ENCODE measurements at regions not wholly inside any gene's neighbourhood (a gene's known extent, or its start where the extent isn't known, plus 50 kb on each side); places are given as distances from the start of the nearest gene placed in this dataset.

GRCh38 chr5:61612431-61612830 lies 280.4 kb downstream of the ZSWIM6 start:
- H3K4me3 ChIP-seq (ENCODE audit: low read length): no peak overlapping the region
- no peak overlapping the region for H3K9ac ChIP-seq (ENCODE audit: low read depth, low read length)
- 81% methylated on average over 8 of the region's 8 CpGs for WGBS
- H3K36me3 ChIP-seq (ENCODE audit: insufficient read depth, low read length): no peaks in the 10 kb centered on the region
- peaks cover 15% of the 10 kb centered on the region for H3K4me1 ChIP-seq (ENCODE audit: insufficient read depth, low read length)
- H3K27ac ChIP-seq (ENCODE audit: low read depth, low read length): no peak overlapping the region
- H3K27me3 ChIP-seq (ENCODE audit: insufficient read depth, low read length): no peaks in the 10 kb centered on the region
- no peaks in the 10 kb centered on the region for H3K9me3 ChIP-seq (ENCODE audit: insufficient read depth, low read depth, low read length)

- Histone ChIP-seq H3K9me3 (ENCODE audit: insufficient read depth, low read depth, low read length) (no peaks in the 10 kb centered on the region), H3K4me1 (ENCODE audit: insufficient read depth, low read length) (peaks cover 15% of the 10 kb centered on the region), H3K36me3 (ENCODE audit: insufficient read depth, low read length) (no peaks in the 10 kb centered on the region), H3K9ac (ENCODE audit: low read depth, low read length) (no peak overlapping the region), H3K27ac (ENCODE audit: low read depth, low read length) (no peak overlapping the region), H3K27me3 (ENCODE audit: insufficient read depth, low read length) (no peaks in the 10 kb centered on the region), H3K4me3 (ENCODE audit: low read length) (no peak overlapping the region)
- WGBS: 96% methylated on average over 6 of the region's 6 CpGs
Observed at GRCh38 chr5:61613679-61614078, 281.6 kb downstream of the ZSWIM6 start.

GRCh38 chr5:61614606-61615005 lies 282.5 kb downstream of the ZSWIM6 start:
- WGBS: 88% methylated on average over 1 of the region's 3 CpGs
- no peak overlapping the region for H3K27ac ChIP-seq (ENCODE audit: low read depth, low read length)

GRCh38 chr5:61617039-61617438 lies 285.0 kb downstream of the ZSWIM6 start:
- H3K36me3 ChIP-seq (ENCODE audit: insufficient read depth, low read length): no peaks in the 10 kb centered on the region
- no peak overlapping the region for H3K9ac ChIP-seq (ENCODE audit: low read depth, low read length)
- no peaks in the 10 kb centered on the region for H3K27me3 ChIP-seq (ENCODE audit: insufficient read depth, low read length)
- H3K9me3 ChIP-seq (ENCODE audit: insufficient read depth, low read depth, low read length): no peaks in the 10 kb centered on the region
- no peak overlapping the region for H3K27ac ChIP-seq (ENCODE audit: low read depth, low read length)
- whole genome bisulfite sequencing: 90% methylated on average over 3 of the region's 3 CpGs
- peaks cover 7% of the 10 kb centered on the region for H3K4me1 ChIP-seq (ENCODE audit: insufficient read depth, low read length)
- H3K4me3 ChIP-seq (ENCODE audit: low read length): no peak overlapping the region

More at GRCh38 chr5:61614606-61615005, 282.5 kb downstream of the ZSWIM6 start:
- no peak overlapping the region for H3K4me3 ChIP-seq (ENCODE audit: low read length)
- peaks cover 15% of the 10 kb centered on the region for H3K4me1 ChIP-seq (ENCODE audit: insufficient read depth, low read length)
- H3K9me3 ChIP-seq (ENCODE audit: insufficient read depth, low read depth, low read length): no peaks in the 10 kb centered on the region
- no peaks in the 10 kb centered on the region for H3K36me3 ChIP-seq (ENCODE audit: insufficient read depth, low read length)
- no peaks in the 10 kb centered on the region for H3K27me3 ChIP-seq (ENCODE audit: insufficient read depth, low read length)
- no peak overlapping the region for H3K9ac ChIP-seq (ENCODE audit: low read depth, low read length)

- Histone ChIP-seq H3K36me3 (ENCODE audit: insufficient read depth, low read length) (no peaks in the 10 kb centered on the region), H3K27me3 (ENCODE audit: insufficient read depth, low read length) (no peaks in the 10 kb centered on the region), H3K9ac (ENCODE audit: low read depth, low read length) (no peak overlapping the region), H3K27ac (ENCODE audit: low read depth, low read length) (no peak overlapping the region), H3K4me1 (ENCODE audit: insufficient read depth, low read length) (no peaks in the 10 kb centered on the region), H3K4me3 (ENCODE audit: low read length) (no peak overlapping the region), H3K9me3 (ENCODE audit: insufficient read depth, low read depth, low read length) (no peaks in the 10 kb centered on the region)
- 92% methylated on average over 2 of the region's 2 CpGs for WGBS
Observed at GRCh38 chr5:61617995-61618525, 286.0 kb downstream of the ZSWIM6 start.

GRCh38 chr5:61618577-61618976 lies 286.5 kb downstream of the ZSWIM6 start:
- Histone ChIP-seq H3K36me3 (ENCODE audit: insufficient read depth, low read length) (no peaks in the 10 kb centered on the region), H3K27ac (ENCODE audit: low read depth, low read length) (no peak overlapping the region), H3K9ac (ENCODE audit: low read depth, low read length) (no peak overlapping the region), H3K27me3 (ENCODE audit: insufficient read depth, low read length) (no peaks in the 10 kb centered on the region), H3K9me3 (ENCODE audit: insufficient read depth, low read depth, low read length) (no peaks in the 10 kb centered on the region), H3K4me1 (ENCODE audit: insufficient read depth, low read length) (no peaks in the 10 kb centered on the region), H3K4me3 (ENCODE audit: low read length) (no peak overlapping the region)
- 96% methylated on average over 4 of the region's 4 CpGs for WGBS

- Histone ChIP-seq H3K4me1 (ENCODE audit: insufficient read depth, low read length) (no peaks in the 10 kb centered on the region), H3K9me3 (ENCODE audit: insufficient read depth, low read depth, low read length) (no peaks in the 10 kb centered on the region), H3K4me3 (ENCODE audit: low read length) (no peak overlapping the region), H3K27me3 (ENCODE audit: insufficient read depth, low read length) (no peaks in the 10 kb centered on the region), H3K36me3 (ENCODE audit: insufficient read depth, low read length) (no peaks in the 10 kb centered on the region), H3K27ac (ENCODE audit: low read depth, low read length) (no peak overlapping the region), H3K9ac (ENCODE audit: low read depth, low read length) (no peak overlapping the region)
- WGBS: 89% methylated on average over 3 of the region's 3 CpGs
Observed at GRCh38 chr5:61619289-61619688, 287.2 kb downstream of the ZSWIM6 start.

- no peak overlapping the region for H3K27ac ChIP-seq (ENCODE audit: low read depth, low read length)
- 94% methylated on average over 8 of the region's 8 CpGs for WGBS
- no peak overlapping the region for H3K9ac ChIP-seq (ENCODE audit: low read depth, low read length)
Observed at GRCh38 chr5:61619777-61620518, 287.9 kb downstream of the ZSWIM6 start.

GRCh38 chr5:61620699-61621182 lies 288.7 kb downstream of the ZSWIM6 start:
- H3K4me3 ChIP-seq (ENCODE audit: low read length): no peak overlapping the region
- H3K27ac ChIP-seq (ENCODE audit: low read depth, low read length): no peak overlapping the region
- WGBS: 78% methylated on average over 4 of the region's 4 CpGs

More at GRCh38 chr5:61619777-61620518, 287.9 kb downstream of the ZSWIM6 start:
- Histone ChIP-seq H3K4me3 (ENCODE audit: low read length) (no peak overlapping the region), H3K4me1 (ENCODE audit: insufficient read depth, low read length) (peaks cover 4% of the 10 kb centered on the region; the same call in 1 of the 2 replicates), H3K9me3 (ENCODE audit: insufficient read depth, low read depth, low read length) (no peaks in the 10 kb centered on the region), H3K36me3 (ENCODE audit: insufficient read depth, low read length) (no peaks in the 10 kb centered on the region), H3K27me3 (ENCODE audit: insufficient read depth, low read length) (peaks cover 4% of the 10 kb centered on the region; the same call in 1 of the 2 replicates)

GRCh38 chr5:61621202-61621650 lies 289.2 kb downstream of the ZSWIM6 start:
- H3K27me3 ChIP-seq (ENCODE audit: insufficient read depth, low read length): peaks cover 7% of the 10 kb centered on the region; the same call in 1 of the 2 replicates
- 93% methylated on average over 7 of the region's 7 CpGs for WGBS
- peaks cover 8% of the 10 kb centered on the region; the same call in 1 of the 2 replicates for H3K4me1 ChIP-seq (ENCODE audit: insufficient read depth, low read length)
- no peak overlapping the region for H3K27ac ChIP-seq (ENCODE audit: low read depth, low read length)
- H3K36me3 ChIP-seq (ENCODE audit: insufficient read depth, low read length): no peaks in the 10 kb centered on the region
- no peaks in the 10 kb centered on the region for H3K9me3 ChIP-seq (ENCODE audit: insufficient read depth, low read depth, low read length)
- no peak overlapping the region for H3K9ac ChIP-seq (ENCODE audit: low read depth, low read length)
- H3K4me3 ChIP-seq (ENCODE audit: low read length): no peak overlapping the region

More at GRCh38 chr5:61620699-61621182, 288.7 kb downstream of the ZSWIM6 start:
- Histone ChIP-seq H3K36me3 (ENCODE audit: insufficient read depth, low read length) (no peaks in the 10 kb centered on the region), H3K27me3 (ENCODE audit: insufficient read depth, low read length) (peaks cover 7% of the 10 kb centered on the region; the same call in 1 of the 2 replicates), H3K4me1 (ENCODE audit: insufficient read depth, low read length) (peaks cover 8% of the 10 kb centered on the region; the same call in 1 of the 2 replicates), H3K9ac (ENCODE audit: low read depth, low read length) (no peak overlapping the region), H3K9me3 (ENCODE audit: insufficient read depth, low read depth, low read length) (no peaks in the 10 kb centered on the region)

GRCh38 chr5:61622156-61622555 lies 290.1 kb downstream of the ZSWIM6 start:
- H3K4me1 ChIP-seq (ENCODE audit: insufficient read depth, low read length): peaks cover 8% of the 10 kb centered on the region; the same call in 1 of the 2 replicates
- 94% methylated on average over 2 of the region's 2 CpGs for WGBS
- no peak overlapping the region for H3K4me3 ChIP-seq (ENCODE audit: low read length)
- peaks cover 7% of the 10 kb centered on the region; the same call in 1 of the 2 replicates for H3K27me3 ChIP-seq (ENCODE audit: insufficient read depth, low read length)
- H3K9ac ChIP-seq (ENCODE audit: low read depth, low read length): no peak overlapping the region
- no peaks in the 10 kb centered on the region for H3K36me3 ChIP-seq (ENCODE audit: insufficient read depth, low read length)
- no peaks in the 10 kb centered on the region for H3K9me3 ChIP-seq (ENCODE audit: insufficient read depth, low read depth, low read length)
- H3K27ac ChIP-seq (ENCODE audit: low read depth, low read length): no peak overlapping the region
